K562 (cell line): ENCODE measurements at regions not wholly inside any gene's neighbourhood (a gene's known extent, or its start where the extent isn't known, plus 50 kb on each side); places are given as distances from the start of the nearest gene placed in this dataset.

Source experiments
- ATAC-seq: fragments of 200-7000 bp; cut with Tn5 transposase; 3 replicates; pipeline ENCODE4 v1.9.1; 2020; ENCODE audit warnings: moderate library complexity
- BruUV-seq: library from RNA; stranded (reverse); fragments of 400-500 nt; replicated peaks from 2 replicates; lab custom pipeline; 2021; lab: Mats Ljungman, UMichigan
- CTCF ChIA-PET: fragments of 300-600 bp; formaldehyde crosslinking; extraction: SDS; loops from one replicate; lab custom pipeline; 2021; ENCODE audit warnings: low intra/inter-chr PET ratio; lab: Yijun Ruan, JAX
- POLR2A ChIA-PET: fragments of 300-600, 350-650 bp; sonication (Branson Sonifier 250); formaldehyde crosslinking; extraction: SDS; loops from one replicate; lab custom pipeline; 2021; ENCODE audit warnings: antibody characterized with exemption, inconsistent platforms; lab: Yijun Ruan, JAX
- DNase-seq, 4 experiments: peaks; one replicate each; pipeline versions ENCODE4 v3.0.0 to v3.0.0-alpha.2; 2011 to 2018; ENCODE audit warnings: low spot score in 3 of 4, mixed read lengths in 3 of 4; ENCODE audit errors: extremely low read depth in 1 of 4
- FAIRE-seq: peaks from 2 replicates; lab custom pipeline; 2011; peaks lifted over from hg19 to GRCh38; lab: Jason Lieb, UNC
- H2AFZ ChIP-seq: 2 replicates; pipeline ENCODE4 v1.6.0; 2011; ENCODE audit warnings: low read depth, low read length, control low read depth, inconsistent platforms
- H3K27ac ChIP-seq: fragments of 200-600 bp; 3 replicates; pipeline ENCODE4 v1.8.0; 2011; ENCODE audit warnings: low read depth, mild to moderate bottlenecking, control low read depth, inconsistent platforms, low read length, moderate library complexity, mixed read lengths; ENCODE audit errors: extremely low read depth
- H3K27me3 ChIP-seq, 2 experiments: fragments of 300-600 bp in 1 of 2; 2 replicates in 1 of 2; 3 replicates in 1 of 2; pipeline versions ENCODE4 v1.6.0 to v1.8.0; 2011; ENCODE audit warnings: inconsistent platforms in 2 of 2, low read length in 2 of 2, mild to moderate bottlenecking in 1 of 2, mixed read lengths in 1 of 2, moderate library complexity in 1 of 2; ENCODE audit not compliant: control insufficient read depth in 2 of 2, insufficient read depth in 2 of 2
- H3K36me3 ChIP-seq: fragments of 300-600 bp; 3 replicates; pipeline ENCODE4 v1.8.0; 2011; ENCODE audit warnings: mild to moderate bottlenecking, low read length, inconsistent platforms; ENCODE audit not compliant: control insufficient read depth, insufficient read depth
- H3K4me1 ChIP-seq, 2 experiments: fragments of 200-600 bp in 1 of 2; replicated peaks in 1 of 2; 2 replicates in 1 of 2; 3 replicates in 1 of 2; pipeline versions ENCODE4 v1.5.1 to v1.8.0; 2011; ENCODE audit warnings: inconsistent platforms in 2 of 2, low read length in 2 of 2, mild to moderate bottlenecking in 1 of 2, mixed read lengths in 1 of 2, moderate library complexity in 1 of 2; ENCODE audit not compliant: control insufficient read depth in 2 of 2, insufficient read depth in 2 of 2
- H3K4me2 ChIP-seq: 2 replicates; pipeline ENCODE4 v1.6.1; 2011; ENCODE audit warnings: low read length, control low read depth, inconsistent platforms, mixed read lengths; ENCODE audit not compliant: insufficient read depth
- H3K4me3 ChIP-seq: fragments of 200-600 bp; sonication (generic), shearing (Covaris generic); 2 replicates; pipeline ENCODE4 v1.5.1; 2016; ENCODE audit warnings: control low read depth, inconsistent platforms
- H3K79me2 ChIP-seq: fragments of 200-600 bp; 3 replicates; pipeline ENCODE4 v1.8.0; 2011; ENCODE audit warnings: low read length, inconsistent platforms; ENCODE audit not compliant: control insufficient read depth, insufficient read depth
- H3K9ac ChIP-seq, 2 experiments: 2 replicates each; pipeline versions ENCODE4 v1.6.0 to v1.6.1; 2011; ENCODE audit warnings: low read depth in 2 of 2, low read length in 2 of 2, control low read depth in 1 of 2, inconsistent platforms in 1 of 2, mild to moderate bottlenecking in 1 of 2, mixed read lengths in 1 of 2; ENCODE audit not compliant: insufficient read depth in 1 of 2
- H3K9me1 ChIP-seq: one replicate; pipeline ENCODE4 v1.6.0; 2011; ENCODE audit warnings: inconsistent platforms, mild to moderate bottlenecking, low read length, moderate library complexity; ENCODE audit not compliant: control insufficient read depth, insufficient read depth
- H3K9me3 ChIP-seq: replicated peaks from 2 replicates; pipeline ENCODE4 v1.5.1; 2011; ENCODE audit warnings: low read depth, low read length, inconsistent platforms; ENCODE audit not compliant: control insufficient read depth, insufficient read depth
- H4K20me1 ChIP-seq: replicated peaks from 2 replicates; pipeline ENCODE4 v1.6.1; 2011; ENCODE audit warnings: low read length, inconsistent platforms, mixed read lengths; ENCODE audit not compliant: control insufficient read depth, insufficient read depth
- BDP1 ChIP-seq: IDR thresholded peaks from 3 replicates; pipeline ENCODE4 v1.6.1; 2011; ENCODE audit not compliant: insufficient read length, insufficient read depth
- CHCHD3 ChIP-seq: fragments of 250-450 bp; sonication (Bioruptor Pico); IDR thresholded peaks from 2 replicates; pipeline ENCODE4 v2.1.2; 2022; ENCODE audit warnings: mild to moderate bottlenecking
- ERF ChIP-seq: fragments of 450-650 bp; formaldehyde crosslinking; IDR thresholded peaks from 2 replicates; pipeline ENCODE4 v1.4.0; 2020; ENCODE audit warnings: mild to moderate bottlenecking, mixed read lengths
- MTF1 ChIP-seq: fragments of 250-450 bp; sonication (Bioruptor Pico); IDR thresholded peaks from 2 replicates; pipeline ENCODE4 v1.9.0; 2021; ENCODE audit warnings: moderate library complexity, mild to moderate bottlenecking, inconsistent platforms, borderline replicate concordance
- POLR2A ChIP-seq: fragments of 450-650 bp; conservative IDR thresholded peaks from 2 replicates; pipeline ENCODE4 v1.6.1; 2016
- POLR2G ChIP-seq: fragments of 200-400 bp; formaldehyde crosslinking; IDR thresholded peaks from 2 replicates; pipeline ENCODE4 v1.6.1; 2017; ENCODE audit warnings: low read depth, mild to moderate bottlenecking, antibody characterized with exemption, low read length, moderate library complexity
- POU5F1 ChIP-seq: fragments of 150-350 bp; IDR thresholded peaks from 2 replicates; pipeline ENCODE4 v1.6.1; 2014; ENCODE audit warnings: borderline replicate concordance, low read length, low read depth, mild to moderate bottlenecking; ENCODE audit not compliant: partially characterized antibody
- ZNF184 ChIP-seq: sonication (generic); formaldehyde crosslinking; IDR thresholded peaks from 2 replicates; pipeline ENCODE4 v1.5.0; 2020; ENCODE audit warnings: missing genetic modification reagents
- ZNF551 ChIP-seq: fragments of 250-450 bp; sonication (Bioruptor Pico); IDR thresholded peaks from 2 replicates; pipeline ENCODE4 v1.5.0; 2021; ENCODE audit warnings: mild to moderate bottlenecking, moderate library complexity
- ZNF668 ChIP-seq: fragments of 250-450 bp; sonication (Bioruptor Pico); IDR thresholded peaks from 2 replicates; pipeline ENCODE4 v1.8.0; 2022; ENCODE audit warnings: mild to moderate bottlenecking, inconsistent platforms
- ZSCAN29 ChIP-seq: fragments of 450-650 bp; IDR thresholded peaks from 2 replicates; pipeline ENCODE4 v1.6.1; 2017
- WGBS: fragments of 100-300 bp; shearing (Covaris generic); methylation state at CpG from one replicate; pipeline ENCODE4 v1.1.6; 2016; ENCODE audit warnings: low coverage, mixed read lengths; ENCODE audit not compliant: insufficient coverage; ENCODE audit errors: missing lambda C conversion rate; 5-methylcytosine and 5-hydroxymethylcytosine counted together
- in situ Hi-C: fragments of 300-500 bp; cut with MboI; formaldehyde crosslinking; loops from 4 replicates; pipeline ENCODE4 v1.15.0; 2018; ENCODE audit warnings: inconsistent platforms, mixed read lengths
- intact Hi-C: fragments of 100-400 bp; cut with micrococcal nuclease; formaldehyde crosslinking; loops from 2 replicates; pipeline ENCODE4 v1.14.2; 2022
- TF ChIP-seq, protein P1 (sequence below): fragments of 450-650 bp; formaldehyde crosslinking; IDR thresholded peaks from 2 replicates; pipeline ENCODE4 v1.4.0; 2022; ENCODE audit warnings: missing genetic modification characterization
- TF ChIP-seq, protein P2 (sequence below): IDR thresholded peaks from 3 replicates; pipeline ENCODE4 v1.6.1; 2011; ENCODE audit warnings: borderline replicate concordance, mild to moderate bottlenecking; ENCODE audit not compliant: insufficient read length, insufficient read depth
- TF ChIP-seq, protein P3 (sequence below), 3 experiments: fragments of 200-800 bp in 1 of 3; sonication (Bioruptor generic) in 1 of 3; sonication (generic) in 1 of 3; formaldehyde crosslinking in 1 of 3; IDR thresholded peaks; 2 replicates each; pipeline versions ENCODE4 v1.6.1 to v1.8.0; 2016 to 2022; ENCODE audit warnings: mild to moderate bottlenecking in 2 of 3, missing compliant biosample characterization in 2 of 3, missing genetic modification characterization in 2 of 3, missing genetic modification reagents in 1 of 3

DNA sequence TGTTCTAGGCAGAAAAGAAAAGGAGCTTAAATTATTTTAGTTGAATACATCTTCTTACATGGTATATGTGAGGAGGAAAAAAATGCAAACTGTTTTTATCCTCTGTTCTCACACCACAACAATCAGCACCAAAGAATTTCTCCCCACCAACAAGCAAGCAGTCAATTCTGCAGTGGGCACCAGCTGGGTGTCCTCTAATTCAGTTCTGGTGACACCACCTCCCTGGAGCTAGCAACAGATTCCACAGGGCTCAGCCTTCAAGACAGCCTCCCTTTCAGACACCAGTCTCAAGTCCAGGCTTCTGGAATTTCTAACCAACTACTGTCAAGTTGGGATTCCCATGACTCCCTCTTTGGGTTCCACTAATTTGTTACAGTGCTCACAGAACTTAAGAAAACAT, 490.2 kb upstream of the IGFBP3 start:
- Histone ChIP-seq H3K27me3 (no peaks in the 10 kb centered on the region), H3K9ac (no peak overlapping the region), H3K27ac (no peak overlapping the region), H4K20me1 (no peaks in the 10 kb centered on the region), H3K4me1 (no peaks in the 10 kb centered on the region), H3K4me3 (no peak overlapping the region), H3K36me3 (no peaks in the 10 kb centered on the region), H3K9me1 (no peaks in the 10 kb centered on the region), H3K79me2 (no peaks in the 10 kb centered on the region), H3K9me3 (no peaks in the 10 kb centered on the region; the same call in 1 of the 2 replicates), H3K4me2 (no peak overlapping the region), H2AFZ (no peak overlapping the region)
- in situ Hi-C loops = no loop called here
- intact Hi-C loops = no loop called here
- BruUV-seq = no TSS peak
- ChIA-PET POLR2A (no interaction called here), CTCF (no interaction called here)
- TF ChIP-seq CHCHD3 (CRISPR knock-in tag) (no peak), ZNF668 (CRISPR knock-in tag) (no peak), ZSCAN29 (no peak), POLR2A (no peak)
- TF ChIP-seq, protein P1, sequence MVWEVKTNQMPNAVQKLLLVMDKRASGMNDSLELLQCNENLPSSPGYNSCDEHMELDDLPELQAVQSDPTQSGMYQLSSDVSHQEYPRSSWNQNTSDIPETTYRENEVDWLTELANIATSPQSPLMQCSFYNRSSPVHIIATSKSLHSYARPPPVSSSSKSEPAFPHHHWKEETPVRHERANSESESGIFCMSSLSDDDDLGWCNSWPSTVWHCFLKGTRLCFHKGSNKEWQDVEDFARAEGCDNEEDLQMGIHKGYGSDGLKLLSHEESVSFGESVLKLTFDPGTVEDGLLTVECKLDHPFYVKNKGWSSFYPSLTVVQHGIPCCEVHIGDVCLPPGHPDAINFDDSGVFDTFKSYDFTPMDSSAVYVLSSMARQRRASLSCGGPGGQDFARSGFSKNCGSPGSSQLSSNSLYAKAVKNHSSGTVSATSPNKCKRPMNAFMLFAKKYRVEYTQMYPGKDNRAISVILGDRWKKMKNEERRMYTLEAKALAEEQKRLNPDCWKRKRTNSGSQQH (CRISPR knock-in tag) = no peak
- ATAC-seq (no peak), FAIRE-seq (no peak), DNase-seq (no peak)

DNA sequence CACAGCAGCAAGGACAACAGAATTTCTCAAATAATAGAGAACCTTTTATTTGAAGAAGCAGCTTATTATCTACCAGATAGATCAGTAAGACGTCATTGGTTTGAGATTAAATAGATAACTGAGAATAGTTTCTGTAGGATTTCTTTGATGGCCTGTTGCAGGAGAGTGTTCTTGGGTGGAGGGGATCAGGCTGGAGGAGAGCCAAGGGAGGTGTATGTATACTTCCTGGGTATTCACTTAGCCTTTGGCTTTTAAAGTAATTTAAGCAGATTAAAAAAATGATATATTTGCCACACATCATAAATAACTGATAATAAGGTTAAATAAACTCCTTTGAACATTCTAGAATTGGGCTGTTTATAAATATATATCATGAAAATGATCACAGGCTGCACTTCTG, 486.1 kb upstream of the IGFBP3 start:
- FAIRE-seq (no peak), DNase-seq (no peak), ATAC-seq (no peak)
- in situ Hi-C loops = no loop called here
- H4K20me1 ChIP-seq = no peaks in the 10 kb centered on the region
- no peak overlapping the region for H3K4me2 ChIP-seq
- H3K9me3 ChIP-seq = no peaks in the 10 kb centered on the region; the same call in 1 of the 2 replicates
- 0% methylated on average over 1 of the region's 1 CpG for WGBS
- ChIA-PET POLR2A (no interaction called here), CTCF (no interaction called here)
- no peak overlapping the region for H3K27ac ChIP-seq
- intact Hi-C loops = no loop called here
- H3K4me1 ChIP-seq = no peaks in the 10 kb centered on the region
- no TSS peak for BruUV-seq
- no peak overlapping the region for H3K4me3 ChIP-seq
- H3K36me3 ChIP-seq = no peaks in the 10 kb centered on the region
- H3K79me2 ChIP-seq = no peaks in the 10 kb centered on the region
- H3K9me1 ChIP-seq = no peaks in the 10 kb centered on the region
- no peak overlapping the region for H3K9ac ChIP-seq
- H3K27me3 ChIP-seq = no peaks in the 10 kb centered on the region
- no peak overlapping the region for H2AFZ ChIP-seq
- TF ChIP-seq ZNF184 (CRISPR knock-in tag) (no peak), ERF (CRISPR knock-in tag) (no peak), BDP1 (no peak), POLR2G (no peak), MTF1 (CRISPR knock-in tag) (no peak), POU5F1 (no peak), ZNF551 (CRISPR knock-in tag) (no peak)
- TF ChIP-seq, protein P2, sequence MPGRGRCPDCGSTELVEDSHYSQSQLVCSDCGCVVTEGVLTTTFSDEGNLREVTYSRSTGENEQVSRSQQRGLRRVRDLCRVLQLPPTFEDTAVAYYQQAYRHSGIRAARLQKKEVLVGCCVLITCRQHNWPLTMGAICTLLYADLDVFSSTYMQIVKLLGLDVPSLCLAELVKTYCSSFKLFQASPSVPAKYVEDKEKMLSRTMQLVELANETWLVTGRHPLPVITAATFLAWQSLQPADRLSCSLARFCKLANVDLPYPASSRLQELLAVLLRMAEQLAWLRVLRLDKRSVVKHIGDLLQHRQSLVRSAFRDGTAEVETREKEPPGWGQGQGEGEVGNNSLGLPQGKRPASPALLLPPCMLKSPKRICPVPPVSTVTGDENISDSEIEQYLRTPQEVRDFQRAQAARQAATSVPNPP = no peak
- TF ChIP-seq, protein P3, sequence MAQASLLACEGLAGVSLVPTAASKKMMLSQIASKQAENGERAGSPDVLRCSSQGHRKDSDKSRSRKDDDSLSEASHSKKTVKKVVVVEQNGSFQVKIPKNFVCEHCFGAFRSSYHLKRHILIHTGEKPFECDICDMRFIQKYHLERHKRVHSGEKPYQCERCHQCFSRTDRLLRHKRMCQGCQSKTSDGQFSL (CRISPR knock-in tag; IDR thresholded peaks at IDR 0.05) = no peak
- TF ChIP-seq, protein P3 (tag; IDR thresholded peaks at IDR 0.05) = no peak
